Kidney capillary endothelial cell (primary cell): ENCODE measurements at regions not wholly inside any gene's neighbourhood (a gene's known extent, or its start where the extent isn't known, plus 50 kb on each side); places are given as distances from the start of the nearest gene placed in this dataset.

Experiments
- DNase-seq: peaks from one replicate; pipeline ENCODE4 v3.0.0-alpha.2; 2018; ENCODE audit warnings: low spot score

GRCh38 chr6:133184798-133185372 lies 56.3 kb upstream of the EYA4 start:
- DNase-seq, result peak; percentile 22

GRCh38 chr6:133185731-133186130 lies 55.4 kb upstream of the EYA4 start:
- DNase-seq, result no peak

GRCh38 chr6:133187114-133187513 lies 54.0 kb upstream of the EYA4 start:
- no peak for DNase-seq

GRCh38 chr6:133187657-133188453 lies 53.3 kb upstream of the EYA4 start:
- DNase-seq, result no peak

- DNase-seq, result no peak
These were observed 50.2 kb upstream of the EYA4 start for GRCh38 chr6:133190912-133191311.

GRCh38 chr6:133191323-133191722 lies 49.8 kb upstream of the EYA4 start:
- no peak for DNase-seq
